ENCODE measurements at regions not wholly inside any gene's neighbourhood (a gene's known extent, or its start where the extent isn't known, plus 50 kb on each side); places are given as distances from the start of the nearest gene placed in this dataset.

GRCh38 chr6:29884261-29884660 lies 56.6 kb downstream of the HLA-G start:
- no peak for DNase-seq

DNA sequence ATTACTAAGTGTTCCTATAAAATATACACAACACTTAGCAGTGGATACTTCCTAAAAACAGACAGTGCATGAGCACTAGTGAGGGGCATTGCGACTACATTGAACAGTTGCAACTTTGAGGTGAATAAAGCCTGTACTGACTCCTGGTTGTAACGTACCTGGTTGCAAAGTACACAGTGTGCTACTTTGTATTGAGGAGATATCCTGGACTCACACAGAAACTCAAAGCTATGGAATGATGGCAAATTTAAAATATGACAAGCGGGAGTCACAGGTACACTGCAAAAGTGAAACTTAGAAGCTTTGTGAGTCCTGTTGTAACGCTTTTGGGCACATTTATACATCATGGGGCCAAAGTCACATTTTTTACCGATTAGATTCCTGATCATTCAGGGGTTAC lies 55.6 kb upstream of the HLA-A start:
- no peak for DNase-seq

- peak; percentile 46 for DNase-seq
Observed at GRCh38 chr6:29887330-29887818, 55.0 kb upstream of the HLA-A start.

- DNase-seq = peak; percentile 88
Observed at GRCh38 chr6:29887819-29888776, 54.2 kb upstream of the HLA-A start.

Data from activated naive CD4-positive, alpha-beta T cell treated with Interleukin-2 at 50 U/mL for 16 hours (primary cell).